Hepatocyte (in vitro differentiated cells): ENCODE measurements at regions not wholly inside any gene's neighbourhood (a gene's known extent, or its start where the extent isn't known, plus 50 kb on each side); places are given as distances from the start of the nearest gene placed in this dataset.

Source experiments
- CTCF ChIP-seq: fragments of 200-600 bp; sonication (generic); IDR thresholded peaks from 2 replicates; pipeline ENCODE4 v1.5.1; 2016; ENCODE audit warnings: antibody characterized with exemption, mild to moderate bottlenecking; ENCODE audit not compliant: poor library complexity
- EZH2phosphoT487 ChIP-seq: fragments of 200-600 bp; sonication (generic); IDR thresholded peaks from one replicate; pipeline ENCODE4 v1.6.1; 2018; ENCODE audit warnings: antibody characterized with exemption, mild to moderate bottlenecking, low read depth, moderate library complexity; ENCODE audit not compliant: unreplicated experiment, severe bottlenecking

- TF ChIP-seq CTCF (no peak), EZH2phosphoT487 (no peak)
Measured at GRCh38 chr21:24023402-24023801, 1583.9 kb downstream of the MRPL39 start.
